ENCODE measurements at regions not wholly inside any gene's neighbourhood (a gene's known extent, or its start where the extent isn't known, plus 50 kb on each side); places are given as distances from the start of the nearest gene placed in this dataset.

DNA sequence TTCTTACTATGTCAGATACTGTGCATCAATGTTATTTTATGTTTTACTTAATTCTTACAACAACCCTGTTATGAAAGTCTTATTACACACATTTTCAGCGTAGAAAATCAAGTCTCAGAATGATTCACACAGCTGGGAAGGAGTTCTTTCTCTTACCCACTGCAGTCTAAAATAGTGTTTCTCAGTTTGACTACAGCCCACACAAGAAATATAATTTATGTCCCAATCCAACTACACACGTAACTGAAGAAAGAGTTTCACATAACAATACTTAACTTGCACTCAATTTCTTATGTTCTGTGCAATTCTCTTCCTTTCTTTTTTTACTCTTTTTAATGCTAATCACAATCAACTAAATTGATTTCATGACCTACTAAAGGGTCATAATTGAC is 252.8 kb upstream of the ADGRL2 start:
- TF ChIP-seq, protein P1, sequence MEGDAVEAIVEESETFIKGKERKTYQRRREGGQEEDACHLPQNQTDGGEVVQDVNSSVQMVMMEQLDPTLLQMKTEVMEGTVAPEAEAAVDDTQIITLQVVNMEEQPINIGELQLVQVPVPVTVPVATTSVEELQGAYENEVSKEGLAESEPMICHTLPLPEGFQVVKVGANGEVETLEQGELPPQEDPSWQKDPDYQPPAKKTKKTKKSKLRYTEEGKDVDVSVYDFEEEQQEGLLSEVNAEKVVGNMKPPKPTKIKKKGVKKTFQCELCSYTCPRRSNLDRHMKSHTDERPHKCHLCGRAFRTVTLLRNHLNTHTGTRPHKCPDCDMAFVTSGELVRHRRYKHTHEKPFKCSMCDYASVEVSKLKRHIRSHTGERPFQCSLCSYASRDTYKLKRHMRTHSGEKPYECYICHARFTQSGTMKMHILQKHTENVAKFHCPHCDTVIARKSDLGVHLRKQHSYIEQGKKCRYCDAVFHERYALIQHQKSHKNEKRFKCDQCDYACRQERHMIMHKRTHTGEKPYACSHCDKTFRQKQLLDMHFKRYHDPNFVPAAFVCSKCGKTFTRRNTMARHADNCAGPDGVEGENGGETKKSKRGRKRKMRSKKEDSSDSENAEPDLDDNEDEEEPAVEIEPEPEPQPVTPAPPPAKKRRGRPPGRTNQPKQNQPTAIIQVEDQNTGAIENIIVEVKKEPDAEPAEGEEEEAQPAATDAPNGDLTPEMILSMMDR (IDR thresholded peaks at IDR 0.05; ENCODE audit: unreplicated experiment) = no peak
- H3K9me3 Mint-ChIP-seq (ENCODE audit: low read depth, unreplicated experiment) = no peaks in the 10 kb centered on the region
- H3K36me3 Mint-ChIP-seq (ENCODE audit: insufficient read depth, unreplicated experiment) = peaks cover 5% of the 10 kb centered on the region
- no peak overlapping the region for H3K4me3 Mint-ChIP-seq (ENCODE audit: low read depth, unreplicated experiment)
- H3K27me3 Mint-ChIP-seq (ENCODE audit: unreplicated experiment) = no peaks in the 10 kb centered on the region
- intact Hi-C loops (cut with micrococcal nuclease; ENCODE audit: unreplicated experiment) = loop anchor here (2.0 to 10.0 kb wide), 4 partner anchors 133 to 427 kb away; no protein-coding TSS in a partner anchor
- no peak overlapping the region for H3K27ac Mint-ChIP-seq (ENCODE audit: unreplicated experiment)
- CTCF ChIA-PET = interaction anchor here (0.6 kb wide), 1 partner anchor 216 kb away, joined by 4 read pairs; no protein-coding TSS in a partner anchor
- BruUV-seq (replicated peaks) = no TSS peak
- DNase-seq = no peak
- H3K4me1 Mint-ChIP-seq (ENCODE audit: low read depth, unreplicated experiment) = peaks cover 38% of the 10 kb centered on the region

DNA sequence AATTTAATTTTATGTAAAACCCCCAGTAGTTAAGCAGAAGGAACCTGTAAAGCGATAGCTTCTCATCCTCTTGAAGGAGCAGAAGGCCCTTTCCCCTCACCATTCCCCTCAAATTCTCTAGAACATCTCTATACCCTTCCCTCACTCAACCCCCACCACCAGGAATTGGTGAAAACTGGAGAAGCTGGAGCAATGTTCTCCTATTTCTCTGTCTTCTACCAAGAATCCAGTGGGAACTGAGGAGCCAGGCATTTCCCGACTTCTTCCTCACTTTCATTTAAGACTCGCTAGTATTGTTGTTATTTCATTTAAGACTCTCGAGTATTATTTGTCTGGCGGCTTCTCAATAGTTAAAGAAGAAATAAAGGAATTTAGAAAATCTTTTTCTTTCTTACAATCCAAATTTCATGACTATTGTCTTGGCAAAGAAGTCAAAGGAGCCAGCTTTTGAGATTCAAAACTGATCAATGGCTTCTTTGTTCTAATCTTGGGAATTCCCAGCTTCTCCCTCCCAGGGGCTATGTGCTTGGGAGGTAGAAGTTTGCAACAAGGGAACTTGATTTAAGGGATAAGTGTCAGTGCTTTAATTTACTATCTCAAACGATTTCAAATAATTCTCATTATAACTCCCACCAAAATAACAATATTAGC is 253.3 kb upstream of the ADGRL2 start:
- H3K36me3 Mint-ChIP-seq (ENCODE audit: insufficient read depth, unreplicated experiment) = peaks cover 5% of the 10 kb centered on the region
- intact Hi-C loops (cut with micrococcal nuclease; ENCODE audit: unreplicated experiment) = loop anchor here (10.0 kb wide), 2 partner anchors 243 to 427 kb away; no protein-coding TSS in a partner anchor
- no TSS peak for BruUV-seq (replicated peaks)
- H3K4me1 Mint-ChIP-seq (ENCODE audit: low read depth, unreplicated experiment) = peaks cover 38% of the 10 kb centered on the region
- H3K27ac Mint-ChIP-seq (ENCODE audit: unreplicated experiment) = no peak overlapping the region
- no peaks in the 10 kb centered on the region for H3K27me3 Mint-ChIP-seq (ENCODE audit: unreplicated experiment)
- no peak overlapping the region for H3K4me3 Mint-ChIP-seq (ENCODE audit: low read depth, unreplicated experiment)
- TF ChIP-seq, protein P1 (IDR thresholded peaks at IDR 0.05; ENCODE audit: unreplicated experiment) = no peak
- no peak for DNase-seq
- no peaks in the 10 kb centered on the region for H3K9me3 Mint-ChIP-seq (ENCODE audit: low read depth, unreplicated experiment)
- CTCF ChIA-PET = no interaction called here

DNA sequence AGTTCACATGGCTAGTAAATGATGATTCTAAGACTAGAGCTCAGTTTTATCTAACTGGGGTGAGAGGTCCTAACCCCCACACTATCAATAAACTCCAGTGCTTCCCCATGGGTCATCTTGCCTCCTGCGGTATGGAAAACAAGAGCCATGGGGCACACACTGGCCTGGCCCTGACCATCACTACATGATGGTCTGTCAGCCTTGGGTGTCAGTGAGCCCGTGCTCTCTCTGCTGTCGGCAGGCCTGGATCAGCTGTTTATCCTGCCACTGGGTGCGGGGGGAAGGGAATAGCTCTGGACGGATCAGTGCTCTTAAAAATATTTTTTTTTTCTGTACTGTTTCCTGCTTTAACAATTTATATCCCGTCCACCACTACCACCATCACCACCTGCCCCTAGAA is 255.0 kb upstream of the ADGRL2 start:
- peaks cover 34% of the 10 kb centered on the region for H3K4me1 Mint-ChIP-seq (ENCODE audit: low read depth, unreplicated experiment)
- CTCF ChIA-PET = no interaction called here
- peaks cover 3% of the 10 kb centered on the region for H3K36me3 Mint-ChIP-seq (ENCODE audit: insufficient read depth, unreplicated experiment)
- H3K9me3 Mint-ChIP-seq (ENCODE audit: low read depth, unreplicated experiment) = no peaks in the 10 kb centered on the region
- no peak overlapping the region for H3K4me3 Mint-ChIP-seq (ENCODE audit: low read depth, unreplicated experiment)
- TF ChIP-seq, protein P1 (IDR thresholded peaks at IDR 0.05; ENCODE audit: unreplicated experiment) = no peak
- no peak for DNase-seq
- H3K27me3 Mint-ChIP-seq (ENCODE audit: unreplicated experiment) = no peaks in the 10 kb centered on the region
- intact Hi-C loops (cut with micrococcal nuclease; ENCODE audit: unreplicated experiment) = loop anchor here (10.0 kb wide), 2 partner anchors 241 to 429 kb away; no protein-coding TSS in a partner anchor
- H3K27ac Mint-ChIP-seq (ENCODE audit: unreplicated experiment) = no peak overlapping the region
- no TSS peak for BruUV-seq (replicated peaks)

DNA sequence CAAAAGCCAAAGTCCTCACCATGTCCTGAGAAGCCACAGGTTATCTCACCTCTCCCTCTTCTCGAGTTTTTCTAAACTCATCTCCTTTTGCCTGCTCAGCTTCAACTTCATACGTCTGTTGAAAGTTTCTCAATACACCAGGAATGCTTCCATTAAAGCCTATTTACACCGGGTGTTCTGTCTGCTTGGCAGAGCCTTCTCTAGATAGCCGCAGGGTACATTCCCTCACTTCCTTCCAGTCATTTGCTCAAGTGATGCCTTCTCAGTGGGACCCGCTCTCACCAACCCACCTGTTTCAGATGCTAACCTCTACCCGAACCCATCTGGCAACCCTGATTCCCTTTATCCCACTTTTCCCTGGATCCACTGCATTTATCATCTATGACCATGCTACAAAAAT is 257.0 kb upstream of the ADGRL2 start:
- H3K36me3 Mint-ChIP-seq (ENCODE audit: insufficient read depth, unreplicated experiment) = no peaks in the 10 kb centered on the region
- intact Hi-C loops (cut with micrococcal nuclease; ENCODE audit: unreplicated experiment) = loop anchor here (10.0 kb wide), 2 partner anchors 239 to 431 kb away; no protein-coding TSS in a partner anchor
- H3K4me1 Mint-ChIP-seq (ENCODE audit: low read depth, unreplicated experiment) = peaks cover 15% of the 10 kb centered on the region
- H3K9me3 Mint-ChIP-seq (ENCODE audit: low read depth, unreplicated experiment) = no peaks in the 10 kb centered on the region
- BruUV-seq (replicated peaks) = no TSS peak
- TF ChIP-seq, protein P1 (IDR thresholded peaks at IDR 0.05; ENCODE audit: unreplicated experiment) = no peak
- DNase-seq = no peak
- H3K4me3 Mint-ChIP-seq (ENCODE audit: low read depth, unreplicated experiment) = no peak overlapping the region
- CTCF ChIA-PET = no interaction called here
- H3K27me3 Mint-ChIP-seq (ENCODE audit: unreplicated experiment) = no peaks in the 10 kb centered on the region
- H3K27ac Mint-ChIP-seq (ENCODE audit: unreplicated experiment) = no peak overlapping the region
